ENCODE measurements at regions not wholly inside any gene's neighbourhood (a gene's known extent, or its start where the extent isn't known, plus 50 kb on each side); places are given as distances from the start of the nearest gene placed in this dataset.

GRCh38 chr10:23493711-23494110 is 54.8 kb downstream of the OTUD1 start:
- no peaks in the 10 kb centered on the region for H3K36me3 ChIP-seq (replicated peaks in 1 of 2)
- TF ChIP-seq CTCF (IDR thresholded peaks at IDR 0.05): no peak
- no peak for TF ChIP-seq POLR2A (IDR thresholded peaks at IDR 0.05)
- H3K27ac ChIP-seq: no peak overlapping the region
- DNase-seq: no peak
- intact Hi-C loops (cut with DNase I): no loop called here
- peaks cover 8% of the 10 kb centered on the region for H3K27me3 ChIP-seq
- H3K4me3 ChIP-seq: no peak overlapping the region
- WGBS, 4 donors: 49 to 58% (median 54%) methylated on average over 2 of the region's 2 CpGs
- H3K4me1 ChIP-seq (replicated peaks in 1 of 2): no peaks in the 10 kb centered on the region
- H3K9me3 ChIP-seq (replicated peaks in 1 of 3): no peaks in the 10 kb centered on the region

- intact Hi-C loops (cut with DNase I): no loop called here
- Histone ChIP-seq H3K36me3 (replicated peaks in 1 of 2) (no peaks in the 10 kb centered on the region), H3K27ac (no peak overlapping the region), H3K4me1 (replicated peaks in 1 of 2) (no peaks in the 10 kb centered on the region), H3K4me3 (no peak overlapping the region), H3K27me3 (peaks cover 8% of the 10 kb centered on the region), H3K9me3 (replicated peaks in 1 of 3) (no peaks in the 10 kb centered on the region)
- DNase-seq: no peak
- TF ChIP-seq CTCF (IDR thresholded peaks at IDR 0.05): no peak
- TF ChIP-seq POLR2A (IDR thresholded peaks at IDR 0.05): no peak
- 71 to 75% (median 72%) methylated on average over 5 of the region's 5 CpGs for WGBS, 4 donors
Observed at GRCh38 chr10:23496727-23497126, 57.9 kb downstream of the OTUD1 start.

- Histone ChIP-seq H3K27me3 (no peaks in the 10 kb centered on the region), H3K27ac (no peak overlapping the region), H3K4me3 (no peak overlapping the region), H3K36me3 (replicated peaks in 1 of 2) (no peaks in the 10 kb centered on the region), H3K9me3 (replicated peaks in 1 of 3) (no peaks in the 10 kb centered on the region), H3K4me1 (replicated peaks in 1 of 2) (no peaks in the 10 kb centered on the region)
- no peak for DNase-seq
- WGBS, 4 donors: 53 to 68% (median 61%) methylated on average over 10 of the region's 10 CpGs
- no peak for TF ChIP-seq CTCF (IDR thresholded peaks at IDR 0.05)
- TF ChIP-seq POLR2A (IDR thresholded peaks at IDR 0.05): no peak
- intact Hi-C loops (cut with DNase I): no loop called here
Observed at GRCh38 chr10:23499372-23500132, 60.7 kb downstream of the OTUD1 start.

GRCh38 chr10:23505797-23506465 is 67.1 kb downstream of the OTUD1 start:
- DNase-seq: no peak
- Histone ChIP-seq H3K27ac (no peak overlapping the region), H3K27me3 (no peaks in the 10 kb centered on the region), H3K9me3 (replicated peaks in 1 of 3) (no peaks in the 10 kb centered on the region), H3K4me3 (no peak overlapping the region), H3K36me3 (replicated peaks in 1 of 2) (no peaks in the 10 kb centered on the region), H3K4me1 (replicated peaks in 1 of 2) (no peaks in the 10 kb centered on the region)
- 70 to 81% (median 76%) methylated on average over 4 of the region's 4 CpGs for WGBS, 4 donors
- intact Hi-C loops (cut with DNase I): no loop called here
- TF ChIP-seq CTCF (IDR thresholded peaks at IDR 0.05): no peak
- TF ChIP-seq POLR2A (IDR thresholded peaks at IDR 0.05): no peak
